Activated CD8-positive, alpha-beta T cell treated with anti-CD3 and anti-CD28 coated beads for 36 hours (primary cell): ENCODE measurements at regions not wholly inside any gene's neighbourhood (a gene's known extent, or its start where the extent isn't known, plus 50 kb on each side); places are given as distances from the start of the nearest gene placed in this dataset.
"Not testable (repeated sequence)": the region's sequence is repeated elsewhere in the genome, so short reads cannot be mapped to it uniquely, and the experiment has no call there.

Experiments
- ATAC-seq: fragments of 200-7000 bp; cut with Tn5 transposase; one replicate; pipeline ENCODE4 v1.10.0; 2021; ENCODE audit warnings: mild to moderate bottlenecking, moderate library complexity
- CTCF ChIA-PET: fragments of 350-600 bp; sonication (Branson Sonifier 250); formaldehyde crosslinking; loops from one replicate; lab custom pipeline; 2021; ENCODE audit warnings: antibody characterized with exemption; lab: Charles Lee
- POLR2A ChIA-PET: fragments of 350-600 bp; sonication (Branson Sonifier 250); formaldehyde crosslinking; loops from one replicate; lab custom pipeline; 2021; ENCODE audit warnings: antibody characterized with exemption; lab: Charles Lee
- DNase-seq: peaks from one replicate; pipeline ENCODE4 v3.0.0-alpha.2; 2020
- H3K27ac Mint-ChIP-seq: one replicate; pipeline ENCODE4 v1.8.0; 2021; ENCODE audit warnings: mild to moderate bottlenecking, mixed read lengths
- H3K27me3 Mint-ChIP-seq: one replicate; pipeline ENCODE4 v1.8.0; 2021; ENCODE audit warnings: mixed read lengths
- H3K36me3 Mint-ChIP-seq: one replicate; pipeline ENCODE4 v1.8.0; 2021; ENCODE audit warnings: low read depth, mixed read lengths
- H3K4me1 Mint-ChIP-seq: one replicate; pipeline ENCODE4 v1.8.0; 2021; ENCODE audit warnings: low read depth, mixed read lengths
- H3K4me3 Mint-ChIP-seq: one replicate; pipeline ENCODE4 v1.8.0; 2021; ENCODE audit warnings: mild to moderate bottlenecking, moderate library complexity, mixed read lengths
- H3K9me3 Mint-ChIP-seq: one replicate; pipeline ENCODE4 v1.8.0; 2021; ENCODE audit warnings: mixed read lengths
- intact Hi-C: fragments of 100-400 bp; cut with micrococcal nuclease; formaldehyde crosslinking; loops from one replicate; pipeline ENCODE4 v1.10.0; 2022
- TF ChIP-seq, protein P1 (sequence below): fragments of 200-600 bp; IDR thresholded peaks from one replicate; pipeline ENCODE4 v1.8.0; 2022; ENCODE audit warnings: antibody characterized with exemption, mild to moderate bottlenecking

DNA sequence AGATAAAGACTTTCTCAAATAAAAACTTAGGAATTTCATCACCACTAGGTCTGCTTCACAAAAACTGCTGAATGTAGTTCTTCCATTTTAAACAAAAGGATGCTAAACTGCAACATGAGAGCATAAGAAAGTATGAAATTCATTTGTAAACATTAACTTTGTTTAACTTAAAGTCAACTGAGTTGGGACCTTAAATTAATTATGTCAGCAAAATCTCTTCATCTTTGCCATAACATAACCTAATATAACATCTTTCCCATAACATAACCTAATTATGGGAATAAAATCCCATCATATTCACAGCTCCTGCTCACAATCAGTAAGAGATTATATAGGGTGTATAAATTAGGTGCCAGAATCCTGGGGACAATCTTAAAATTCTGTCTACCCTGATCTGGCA is 78.8 kb upstream of the PCSK5 start:
- ChIA-PET POLR2A (no interaction called here), CTCF (no interaction called here)
- H3K4me3 Mint-ChIP-seq = no peak overlapping the region
- no peaks in the 10 kb centered on the region for H3K36me3 Mint-ChIP-seq
- H3K4me1 Mint-ChIP-seq = no peaks in the 10 kb centered on the region
- no peaks in the 10 kb centered on the region for H3K27me3 Mint-ChIP-seq
- ATAC-seq (no peak), DNase-seq (no peak)
- TF ChIP-seq, protein P1, sequence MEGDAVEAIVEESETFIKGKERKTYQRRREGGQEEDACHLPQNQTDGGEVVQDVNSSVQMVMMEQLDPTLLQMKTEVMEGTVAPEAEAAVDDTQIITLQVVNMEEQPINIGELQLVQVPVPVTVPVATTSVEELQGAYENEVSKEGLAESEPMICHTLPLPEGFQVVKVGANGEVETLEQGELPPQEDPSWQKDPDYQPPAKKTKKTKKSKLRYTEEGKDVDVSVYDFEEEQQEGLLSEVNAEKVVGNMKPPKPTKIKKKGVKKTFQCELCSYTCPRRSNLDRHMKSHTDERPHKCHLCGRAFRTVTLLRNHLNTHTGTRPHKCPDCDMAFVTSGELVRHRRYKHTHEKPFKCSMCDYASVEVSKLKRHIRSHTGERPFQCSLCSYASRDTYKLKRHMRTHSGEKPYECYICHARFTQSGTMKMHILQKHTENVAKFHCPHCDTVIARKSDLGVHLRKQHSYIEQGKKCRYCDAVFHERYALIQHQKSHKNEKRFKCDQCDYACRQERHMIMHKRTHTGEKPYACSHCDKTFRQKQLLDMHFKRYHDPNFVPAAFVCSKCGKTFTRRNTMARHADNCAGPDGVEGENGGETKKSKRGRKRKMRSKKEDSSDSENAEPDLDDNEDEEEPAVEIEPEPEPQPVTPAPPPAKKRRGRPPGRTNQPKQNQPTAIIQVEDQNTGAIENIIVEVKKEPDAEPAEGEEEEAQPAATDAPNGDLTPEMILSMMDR = no peak
- no peak overlapping the region for H3K27ac Mint-ChIP-seq
- peaks cover 18% of the 10 kb centered on the region for H3K9me3 Mint-ChIP-seq
- intact Hi-C loops = no loop called here

DNA sequence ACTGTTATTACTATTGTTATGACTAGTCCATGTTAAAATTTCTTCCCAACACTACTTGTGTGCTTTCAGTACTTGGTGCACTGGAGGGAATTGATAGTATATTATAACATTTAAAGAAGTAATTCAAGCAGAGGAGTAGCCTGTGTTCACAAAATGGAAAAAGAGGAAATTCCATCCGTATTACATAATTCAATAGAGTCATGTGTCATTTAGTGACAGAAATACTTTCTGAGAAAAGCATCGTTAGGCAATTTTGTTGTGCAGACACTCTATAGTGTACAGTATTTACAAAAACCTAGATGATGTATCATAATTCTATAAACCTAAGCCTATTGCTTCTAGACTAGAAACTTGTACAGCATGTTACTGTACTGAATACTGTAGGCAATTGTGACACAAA is 78.3 kb upstream of the PCSK5 start:
- ATAC-seq = no peak
- no peaks in the 10 kb centered on the region for H3K27me3 Mint-ChIP-seq
- ChIA-PET POLR2A (no interaction called here), CTCF (no interaction called here)
- H3K4me1 Mint-ChIP-seq = no peaks in the 10 kb centered on the region
- H3K27ac Mint-ChIP-seq = no peak overlapping the region
- TF ChIP-seq, protein P1 = no peak
- intact Hi-C loops = no loop called here
- no peak overlapping the region for H3K4me3 Mint-ChIP-seq
- peaks cover 19% of the 10 kb centered on the region for H3K9me3 Mint-ChIP-seq
- no peak for DNase-seq
- no peaks in the 10 kb centered on the region for H3K36me3 Mint-ChIP-seq

DNA sequence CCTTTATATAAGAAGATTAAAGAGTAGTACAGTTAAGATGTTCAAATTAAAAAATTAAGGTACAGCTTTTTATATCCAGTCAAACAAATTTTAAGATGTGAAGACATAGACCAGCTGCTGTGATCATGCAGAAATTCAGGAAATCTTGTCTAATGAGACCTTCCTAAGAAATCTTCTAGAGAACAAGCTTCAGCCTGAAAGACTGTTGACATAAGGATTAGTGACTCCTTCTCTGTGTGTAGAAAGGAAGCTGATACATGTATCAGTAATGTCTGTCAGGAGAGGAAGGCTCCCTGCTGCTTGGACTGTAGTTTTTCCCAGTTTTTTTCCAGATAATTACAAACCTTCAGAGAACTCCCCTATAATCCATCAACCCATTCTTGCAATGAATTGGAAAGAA is 75.8 kb upstream of the PCSK5 start:
- peaks cover 22% of the 10 kb centered on the region for H3K9me3 Mint-ChIP-seq
- H3K4me3 Mint-ChIP-seq = no peak overlapping the region
- CTCF ChIA-PET = no interaction called here
- ATAC-seq = no peak
- DNase-seq = no peak
- intact Hi-C loops = no loop called here
- TF ChIP-seq, protein P1 = no peak
- H3K27ac Mint-ChIP-seq = no peak overlapping the region
- no peaks in the 10 kb centered on the region for H3K4me1 Mint-ChIP-seq
- POLR2A ChIA-PET = no interaction called here
- H3K27me3 Mint-ChIP-seq = no peaks in the 10 kb centered on the region
- H3K36me3 Mint-ChIP-seq = no peaks in the 10 kb centered on the region

GRCh38 chr9:75820471-75821115 is 69.9 kb upstream of the PCSK5 start:
- H3K4me1 Mint-ChIP-seq, H3K4me3 Mint-ChIP-seq, POLR2A ChIA-PET, H3K36me3 Mint-ChIP-seq, ATAC-seq, DNase-seq, CTCF ChIA-PET, H3K9me3 Mint-ChIP-seq, H3K27ac Mint-ChIP-seq, H3K27me3 Mint-ChIP-seq, intact Hi-C loops: not testable (repeated sequence)

DNA sequence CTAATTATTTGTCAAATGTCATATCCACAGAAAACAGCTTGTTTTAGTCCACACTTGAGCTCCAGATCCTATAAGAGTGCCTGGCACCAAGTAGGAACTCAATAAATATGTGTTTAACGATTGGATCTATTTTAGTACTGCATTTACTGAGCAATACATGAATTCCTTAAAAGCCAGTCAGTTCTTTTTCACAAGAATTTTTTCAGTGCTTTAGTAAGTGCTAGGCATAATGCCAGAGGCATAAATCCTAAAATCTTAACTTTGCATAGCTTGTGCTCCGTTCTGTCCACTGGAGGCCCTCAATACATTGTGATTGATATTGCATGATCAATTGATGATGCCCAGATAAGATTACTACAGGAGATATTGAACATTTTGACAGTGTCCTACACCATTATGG is 67.3 kb upstream of the PCSK5 start:
- TF ChIP-seq, protein P1 = no peak
- intact Hi-C loops = no loop called here
- CTCF ChIA-PET = no interaction called here
- no peaks in the 10 kb centered on the region for H3K4me1 Mint-ChIP-seq
- no peak overlapping the region for H3K27ac Mint-ChIP-seq
- peaks cover 8% of the 10 kb centered on the region for H3K27me3 Mint-ChIP-seq
- no peaks in the 10 kb centered on the region for H3K36me3 Mint-ChIP-seq
- POLR2A ChIA-PET = no interaction called here
- H3K9me3 Mint-ChIP-seq = peaks cover 1% of the 10 kb centered on the region
- no peak overlapping the region for H3K4me3 Mint-ChIP-seq
- ATAC-seq = no peak
- no peak for DNase-seq
